ENCODE measurements at regions not wholly inside any gene's neighbourhood (a gene's known extent, or its start where the extent isn't known, plus 50 kb on each side); places are given as distances from the start of the nearest gene placed in this dataset.

DNA sequence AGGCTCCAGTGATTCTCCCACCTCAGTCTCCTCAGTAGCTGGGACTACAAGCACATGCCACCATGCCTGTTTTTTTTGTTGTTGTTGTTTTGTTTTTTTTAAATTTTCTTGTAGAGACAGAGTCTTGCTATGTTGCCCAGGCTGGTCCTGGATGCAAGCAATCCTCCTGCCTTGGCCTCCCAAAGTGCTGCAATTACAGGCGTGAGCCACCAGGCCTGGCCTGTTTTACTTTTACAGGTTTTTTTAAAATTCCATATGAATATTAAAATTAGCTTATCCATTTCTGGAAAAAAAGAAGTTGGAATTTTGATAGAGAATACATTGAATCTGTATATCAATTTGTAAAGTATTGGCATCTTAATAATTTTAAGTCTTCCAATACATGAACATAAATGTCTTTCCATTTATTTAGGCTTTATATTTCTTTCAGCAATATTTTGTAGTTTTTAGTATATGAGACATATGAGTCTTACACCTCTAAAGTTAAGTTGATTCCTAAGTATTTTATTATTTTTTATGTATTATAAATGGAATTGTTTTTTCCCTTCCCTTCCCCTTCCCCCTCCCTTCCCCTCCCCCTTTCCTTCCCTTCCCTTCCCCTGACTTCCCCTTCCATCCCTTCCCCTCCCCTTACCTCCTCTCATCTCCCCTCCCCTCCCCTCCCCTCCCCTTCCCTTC lies 323.5 kb upstream of the SALL1 start:
- TF ChIP-seq, protein P1, sequence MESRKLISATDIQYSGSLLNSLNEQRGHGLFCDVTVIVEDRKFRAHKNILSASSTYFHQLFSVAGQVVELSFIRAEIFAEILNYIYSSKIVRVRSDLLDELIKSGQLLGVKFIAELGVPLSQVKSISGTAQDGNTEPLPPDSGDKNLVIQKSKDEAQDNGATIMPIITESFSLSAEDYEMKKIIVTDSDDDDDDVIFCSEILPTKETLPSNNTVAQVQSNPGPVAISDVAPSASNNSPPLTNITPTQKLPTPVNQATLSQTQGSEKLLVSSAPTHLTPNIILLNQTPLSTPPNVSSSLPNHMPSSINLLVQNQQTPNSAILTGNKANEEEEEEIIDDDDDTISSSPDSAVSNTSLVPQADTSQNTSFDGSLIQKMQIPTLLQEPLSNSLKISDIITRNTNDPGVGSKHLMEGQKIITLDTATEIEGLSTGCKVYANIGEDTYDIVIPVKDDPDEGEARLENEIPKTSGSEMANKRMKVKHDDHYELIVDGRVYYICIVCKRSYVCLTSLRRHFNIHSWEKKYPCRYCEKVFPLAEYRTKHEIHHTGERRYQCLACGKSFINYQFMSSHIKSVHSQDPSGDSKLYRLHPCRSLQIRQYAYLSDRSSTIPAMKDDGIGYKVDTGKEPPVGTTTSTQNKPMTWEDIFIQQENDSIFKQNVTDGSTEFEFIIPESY (IDR thresholded peaks at IDR 0.05; ENCODE audit: extremely low read depth, insufficient replicate concordance, low read length) = no peak
- TF ChIP-seq EZH2 (IDR thresholded peaks at IDR 0.05) (no peak), POLR2A (IDR thresholded peaks at IDR 0.05; ENCODE audit: borderline replicate concordance, extremely low read depth, insufficient read depth, insufficient read length) (no peak), SIN3A (IDR thresholded peaks at IDR 0.05; ENCODE audit: low read depth) (no peak)
- TF ChIP-seq, protein P2, sequence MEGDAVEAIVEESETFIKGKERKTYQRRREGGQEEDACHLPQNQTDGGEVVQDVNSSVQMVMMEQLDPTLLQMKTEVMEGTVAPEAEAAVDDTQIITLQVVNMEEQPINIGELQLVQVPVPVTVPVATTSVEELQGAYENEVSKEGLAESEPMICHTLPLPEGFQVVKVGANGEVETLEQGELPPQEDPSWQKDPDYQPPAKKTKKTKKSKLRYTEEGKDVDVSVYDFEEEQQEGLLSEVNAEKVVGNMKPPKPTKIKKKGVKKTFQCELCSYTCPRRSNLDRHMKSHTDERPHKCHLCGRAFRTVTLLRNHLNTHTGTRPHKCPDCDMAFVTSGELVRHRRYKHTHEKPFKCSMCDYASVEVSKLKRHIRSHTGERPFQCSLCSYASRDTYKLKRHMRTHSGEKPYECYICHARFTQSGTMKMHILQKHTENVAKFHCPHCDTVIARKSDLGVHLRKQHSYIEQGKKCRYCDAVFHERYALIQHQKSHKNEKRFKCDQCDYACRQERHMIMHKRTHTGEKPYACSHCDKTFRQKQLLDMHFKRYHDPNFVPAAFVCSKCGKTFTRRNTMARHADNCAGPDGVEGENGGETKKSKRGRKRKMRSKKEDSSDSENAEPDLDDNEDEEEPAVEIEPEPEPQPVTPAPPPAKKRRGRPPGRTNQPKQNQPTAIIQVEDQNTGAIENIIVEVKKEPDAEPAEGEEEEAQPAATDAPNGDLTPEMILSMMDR (IDR thresholded peaks at IDR 0.05 in 2 of 3, conservative IDR thresholded peaks at IDR 0.05 in 1 of 3; ENCODE audit: borderline replicate concordance in 1 of 3, insufficient read depth in 1 of 3, low read depth in 2 of 3, low read length in 2 of 3) = no peak
